Gastrocnemius medialis (tissue), 4 donors: ENCODE measurements at regions not wholly inside any gene's neighbourhood (a gene's known extent, or its start where the extent isn't known, plus 50 kb on each side); places are given as distances from the start of the nearest gene placed in this dataset.

ENCODE experiments used
- ATAC-seq, 2 donors: fragments of 150-250 bp; one replicate each; pipeline ENCODE4 v1.9.1; 2016
- DNase-seq, 2 donors: peaks; one replicate each; pipeline ENCODE4 v3.0.0-alpha.2; 2019
- H3K27ac ChIP-seq, 4 donors: fragments of 200-600 bp; sonication (generic); 1 replicate in 1 of 4; 2 replicates in 3 of 4; pipeline ENCODE4 v1.5.1; 2016 to 2018; ENCODE audit warnings: mild to moderate bottlenecking in 2 of 4, moderate library complexity in 1 of 4
- H3K27me3 ChIP-seq, 3 donors: fragments of 200-600 bp; sonication (generic) in 2 of 3; 1 replicate in 1 of 3; 2 replicates in 2 of 3; pipeline versions ENCODE4 v1.5.1 to v1.6.0; 2016 to 2019; ENCODE audit warnings: mild to moderate bottlenecking in 1 of 3, moderate library complexity in 1 of 3
- H3K36me3 ChIP-seq, 2 donors: fragments of 200-600 bp; sonication (generic) in 1 of 2; one replicate each; pipeline ENCODE4 v1.5.1; 2017 to 2018
- H3K4me1 ChIP-seq, 2 donors: fragments of 200-600 bp; sonication (generic) in 1 of 2; one replicate each; pipeline ENCODE4 v1.5.1; 2016 to 2017; ENCODE audit warnings: mild to moderate bottlenecking in 2 of 2
- H3K4me3 ChIP-seq, 4 donors: fragments of 200-600 bp; sonication (generic) in 3 of 4; 1 replicate in 1 of 4; 2 replicates in 3 of 4; pipeline ENCODE4 v1.5.1; 2016 to 2019; ENCODE audit warnings: mild to moderate bottlenecking in 2 of 4
- H3K9me3 ChIP-seq, 3 donors: fragments of 200-600 bp; sonication (generic) in 2 of 3; 1 replicate in 1 of 3; 2 replicates in 2 of 3; pipeline ENCODE4 v1.5.1; 2016 to 2019
- POLR2A ChIP-seq, 2 donors: fragments of 450-650 bp; IDR thresholded peaks; one replicate each; pipeline ENCODE4 v1.6.1; 2017; ENCODE audit warnings: antibody characterized with exemption in 2 of 2, mild to moderate bottlenecking in 2 of 2, moderate library complexity in 2 of 2
- in situ Hi-C, 4 donors: fragments of 200-750 bp; cut with MboI; loops; one replicate each; pipeline versions ENCODE4 v1.15.0 to v1.8.0; 2017; ENCODE audit warnings: low sequenced_read_pairs in 4 of 4
- intact Hi-C: fragments of 100-400 bp; cut with DNase I; formaldehyde crosslinking; loops from one replicate; pipeline ENCODE4 v1.15.1; 2023; ENCODE audit warnings: low total_unique reads
- TF ChIP-seq, protein P1 (sequence below), 5 experiments: fragments of 450-650 bp in 3 of 5; fragments of 200-600 bp in 2 of 5; sonication (generic) in 2 of 5; IDR thresholded peaks in 4 of 5; conservative IDR thresholded peaks in 1 of 5; 1 replicate in 4 of 5; 2 replicates in 1 of 5; pipeline ENCODE4 v1.5.1; 2016 to 2019; ENCODE audit warnings: antibody characterized with exemption in 5 of 5, mild to moderate bottlenecking in 3 of 5, moderate library complexity in 3 of 5

DNA sequence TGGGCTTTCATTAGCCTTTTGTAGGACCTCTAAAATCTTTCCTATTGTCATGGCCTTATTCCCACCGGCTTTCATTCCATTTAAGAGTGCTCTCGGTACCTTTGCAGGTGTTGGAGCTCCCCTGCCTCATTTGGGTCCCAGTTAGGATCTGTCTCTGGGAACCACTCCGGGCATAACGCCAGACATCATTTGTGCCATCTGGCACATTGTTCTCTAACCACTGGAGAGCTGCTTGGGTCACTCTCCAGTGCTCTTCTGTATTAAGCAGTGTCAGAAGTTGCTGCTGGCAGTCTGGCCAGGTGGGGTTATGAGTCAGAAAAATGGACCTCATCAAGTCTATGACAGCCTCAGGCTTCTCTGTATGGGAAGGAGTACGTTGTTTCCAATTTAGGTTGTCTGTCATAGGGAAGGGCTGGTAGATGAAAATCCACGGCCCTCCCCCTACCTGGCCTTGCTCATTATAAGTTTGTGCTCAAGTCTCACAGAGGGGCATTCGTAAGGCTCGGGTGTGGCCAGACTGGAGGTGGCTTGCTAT, 62.9 kb upstream of the MOCS1 start:
- no peak for TF ChIP-seq POLR2A (IDR thresholded peaks at IDR 0.05)
- TF ChIP-seq, protein P1, sequence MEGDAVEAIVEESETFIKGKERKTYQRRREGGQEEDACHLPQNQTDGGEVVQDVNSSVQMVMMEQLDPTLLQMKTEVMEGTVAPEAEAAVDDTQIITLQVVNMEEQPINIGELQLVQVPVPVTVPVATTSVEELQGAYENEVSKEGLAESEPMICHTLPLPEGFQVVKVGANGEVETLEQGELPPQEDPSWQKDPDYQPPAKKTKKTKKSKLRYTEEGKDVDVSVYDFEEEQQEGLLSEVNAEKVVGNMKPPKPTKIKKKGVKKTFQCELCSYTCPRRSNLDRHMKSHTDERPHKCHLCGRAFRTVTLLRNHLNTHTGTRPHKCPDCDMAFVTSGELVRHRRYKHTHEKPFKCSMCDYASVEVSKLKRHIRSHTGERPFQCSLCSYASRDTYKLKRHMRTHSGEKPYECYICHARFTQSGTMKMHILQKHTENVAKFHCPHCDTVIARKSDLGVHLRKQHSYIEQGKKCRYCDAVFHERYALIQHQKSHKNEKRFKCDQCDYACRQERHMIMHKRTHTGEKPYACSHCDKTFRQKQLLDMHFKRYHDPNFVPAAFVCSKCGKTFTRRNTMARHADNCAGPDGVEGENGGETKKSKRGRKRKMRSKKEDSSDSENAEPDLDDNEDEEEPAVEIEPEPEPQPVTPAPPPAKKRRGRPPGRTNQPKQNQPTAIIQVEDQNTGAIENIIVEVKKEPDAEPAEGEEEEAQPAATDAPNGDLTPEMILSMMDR (IDR thresholded peaks at IDR 0.05 in 4 of 5, conservative IDR thresholded peaks at IDR 0.05 in 1 of 5) = no peak
- Histone ChIP-seq H3K4me1 (no peaks in the 10 kb centered on the region), H3K27me3 (no peaks in the 10 kb centered on the region), H3K9me3 (no peaks in the 10 kb centered on the region), H3K36me3 (no peaks in the 10 kb centered on the region), H3K27ac (no peak overlapping the region), H3K4me3 (no peak overlapping the region)
- intact Hi-C loops (no loop called here), in situ Hi-C loops (loop anchor here (25.0 kb wide), 5 partner anchors 315 to 1040 kb away; partner anchors contain the start of genes LRFN2 (in 2 of the 4), TSPO2 (in 1 of the 4) and UNC5CL (in 1 of the 4))
- DNase-seq = no peak
- no peak for ATAC-seq

DNA sequence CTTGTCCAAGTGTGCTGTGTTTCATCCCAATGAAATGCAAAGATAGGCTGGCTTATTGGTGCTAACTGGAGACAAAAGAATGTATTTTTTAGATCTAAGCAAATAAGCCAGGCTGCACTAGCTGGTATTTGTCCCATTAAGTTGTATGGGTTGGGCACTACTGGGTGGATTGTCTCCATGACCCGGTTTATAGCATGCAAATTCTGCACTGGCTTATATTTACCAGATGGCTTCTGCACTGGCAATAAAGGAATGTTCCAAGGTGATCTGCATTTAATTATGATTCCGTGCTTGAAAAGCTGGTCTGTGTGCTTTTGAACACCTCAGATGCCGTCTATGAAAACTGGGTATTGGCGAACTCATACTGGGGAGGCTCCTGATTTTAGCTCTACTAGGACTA, 61.4 kb upstream of the MOCS1 start:
- no peaks in the 10 kb centered on the region for H3K4me1 ChIP-seq
- H3K9me3 ChIP-seq = no peaks in the 10 kb centered on the region
- ATAC-seq (no peak), DNase-seq (no peak)
- no peaks in the 10 kb centered on the region for H3K27me3 ChIP-seq
- in situ Hi-C loops (loop anchor here (25.0 kb wide), 5 partner anchors 317 to 1042 kb away; partner anchors contain the start of genes LRFN2 (in 2 of the 4), TSPO2 (in 1 of the 4) and UNC5CL (in 1 of the 4)), intact Hi-C loops (no loop called here)
- TF ChIP-seq, protein P1 (IDR thresholded peaks at IDR 0.05 in 4 of 5, conservative IDR thresholded peaks at IDR 0.05 in 1 of 5) = no peak
- no peak for TF ChIP-seq POLR2A (IDR thresholded peaks at IDR 0.05)
- H3K4me3 ChIP-seq = no peak overlapping the region
- H3K36me3 ChIP-seq = no peaks in the 10 kb centered on the region
- no peak overlapping the region for H3K27ac ChIP-seq

DNA sequence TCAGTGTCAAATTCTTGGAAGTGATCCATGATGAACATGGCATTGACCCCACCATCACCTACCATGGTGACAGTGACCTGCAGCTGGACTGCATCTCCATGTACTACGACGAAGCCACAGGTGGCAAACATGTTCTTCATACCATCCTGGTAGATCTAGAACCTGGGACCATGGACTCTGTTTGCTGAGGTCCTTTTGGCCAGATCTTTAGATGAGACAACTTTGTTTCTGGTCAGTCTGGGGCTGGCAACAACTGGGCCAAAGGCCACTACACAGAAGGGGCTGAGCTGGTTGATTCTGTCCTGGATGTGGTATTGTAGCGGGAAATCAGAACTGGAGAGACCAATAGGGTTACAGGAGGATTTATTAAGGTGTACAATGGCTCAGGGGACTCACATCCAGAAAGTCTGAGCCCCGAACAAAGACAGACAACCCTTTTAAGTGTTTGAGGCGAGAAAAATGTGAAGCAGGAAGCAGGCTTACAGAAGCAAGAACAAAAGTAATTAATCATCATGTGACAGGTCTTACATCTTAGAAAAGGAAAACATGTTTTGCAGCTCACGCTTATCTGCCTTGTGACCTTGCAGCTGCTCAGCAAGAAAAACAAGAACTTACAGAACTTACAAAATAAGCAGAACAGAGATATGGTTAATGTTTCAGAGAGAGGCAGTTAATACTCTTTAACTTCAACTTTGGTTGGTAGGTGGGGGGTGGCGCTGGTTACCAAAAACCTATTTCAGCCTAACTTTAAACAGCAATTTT, 58.8 kb upstream of the MOCS1 start:
- in situ Hi-C loops (loop anchor here (25.0 kb wide), 5 partner anchors 319 to 1044 kb away; partner anchors contain the start of genes LRFN2 (in 2 of the 4), TSPO2 (in 1 of the 4) and UNC5CL (in 1 of the 4)), intact Hi-C loops (no loop called here)
- no peak overlapping the region for H3K27ac ChIP-seq
- no peaks in the 10 kb centered on the region for H3K9me3 ChIP-seq
- H3K36me3 ChIP-seq = no peaks in the 10 kb centered on the region
- no peaks in the 10 kb centered on the region for H3K4me1 ChIP-seq
- ATAC-seq (no peak), DNase-seq (no peak)
- TF ChIP-seq POLR2A (IDR thresholded peaks at IDR 0.05) = no peak
- TF ChIP-seq, protein P1 (IDR thresholded peaks at IDR 0.05 in 4 of 5, conservative IDR thresholded peaks at IDR 0.05 in 1 of 5) = no peak
- no peaks in the 10 kb centered on the region for H3K27me3 ChIP-seq
- H3K4me3 ChIP-seq = no peak overlapping the region
